ENCODE measurements at regions not wholly inside any gene's neighbourhood (a gene's known extent, or its start where the extent isn't known, plus 50 kb on each side); places are given as distances from the start of the nearest gene placed in this dataset.

GRCh38 chr17:409308-409847 is 56.8 kb upstream of the RPH3AL start:
- TF ChIP-seq TCF7 (CRISPR knock-in tag; IDR thresholded peaks at IDR 0.05; ENCODE audit: low read depth), result no peak
- TF ChIP-seq USF1 (CRISPR knock-in tag; IDR thresholded peaks at IDR 0.05), result no peak
- no peak for TF ChIP-seq CTCF (IDR thresholded peaks at IDR 0.05)
- no peak for TF ChIP-seq ZSCAN18 (CRISPR knock-in tag; IDR thresholded peaks at IDR 0.05)
- TF ChIP-seq MAX (CRISPR knock-in tag; IDR thresholded peaks at IDR 0.05), result no peak
- TF ChIP-seq ZNF396 (CRISPR knock-in tag; IDR thresholded peaks at IDR 0.05; ENCODE audit: borderline replicate concordance), result no peak
